Spleen (tissue), 11 donors: ENCODE measurements at regions not wholly inside any gene's neighbourhood (a gene's known extent, or its start where the extent isn't known, plus 50 kb on each side); places are given as distances from the start of the nearest gene placed in this dataset.
A peak's percentile ranks its signal among the peaks of the same experiment; 100 is the strongest.

Experiments
- DNase-seq: peaks from one replicate; pipeline ENCODE4 v3.0.0-alpha.2; 2020
- H3K27ac ChIP-seq, 8 donors: fragments of 200-600 bp; sonication (generic) in 7 of 8; 1 replicate in 4 of 8; 2 replicates in 4 of 8; pipeline versions ENCODE4 v1.5.0 to v1.8.0; 2016 to 2021; ENCODE audit warnings: inconsistent platforms in 4 of 8, mild to moderate bottlenecking in 4 of 8, moderate library complexity in 1 of 8
- H3K27me3 ChIP-seq, 7 donors: fragments of 200-600 bp; sonication (generic) in 6 of 7; replicated peaks in 1 of 7; 1 replicate in 4 of 7; 2 replicates in 3 of 7; pipeline versions ENCODE4 v1.5.0 to v1.8.0; 2016 to 2021; ENCODE audit warnings: inconsistent platforms in 3 of 7, mild to moderate bottlenecking in 1 of 7
- H3K36me3 ChIP-seq, 6 donors: fragments of 200-600 bp; sonication (generic) in 5 of 6; 1 replicate in 4 of 6; 2 replicates in 2 of 6; pipeline versions ENCODE4 v1.5.0 to v1.8.0; 2016 to 2021; ENCODE audit warnings: inconsistent platforms in 2 of 6
- H3K4me1 ChIP-seq, 6 donors: fragments of 200-600 bp; sonication (generic) in 5 of 6; 1 replicate in 3 of 6; 2 replicates in 3 of 6; pipeline versions ENCODE4 v1.5.0 to v1.8.0; 2016 to 2021; ENCODE audit warnings: inconsistent platforms in 3 of 6
- H3K4me3 ChIP-seq, 8 donors: fragments of 200-600 bp; sonication (generic) in 7 of 8; 1 replicate in 4 of 8; 2 replicates in 4 of 8; pipeline versions ENCODE4 v1.5.0 to v1.8.0; 2016 to 2021; ENCODE audit warnings: inconsistent platforms in 4 of 8, mild to moderate bottlenecking in 4 of 8, moderate library complexity in 2 of 8
- H3K9me3 ChIP-seq, 8 donors: fragments of 200-600 bp; sonication (generic) in 7 of 8; 1 replicate in 4 of 8; 2 replicates in 4 of 8; pipeline versions ENCODE4 v1.5.0 to v1.8.0; 2016 to 2021; ENCODE audit warnings: inconsistent platforms in 4 of 8
- CTCF ChIP-seq, 11 experiments: fragments of 200-600 bp in 7 of 11; fragments of 450-650 bp in 4 of 11; sonication (generic) in 4 of 11; IDR thresholded peaks in 8 of 11; conservative IDR thresholded peaks in 3 of 11; 1 replicate in 7 of 11; 2 replicates in 4 of 11; pipeline versions ENCODE4 v1.4.0 to v1.8.0; 2016 to 2021; ENCODE audit warnings: antibody characterized with exemption in 11 of 11, inconsistent platforms in 4 of 11, mild to moderate bottlenecking in 1 of 11
- POLR2A ChIP-seq, 3 donors: fragments of 450-650 bp; IDR thresholded peaks; one replicate each; pipeline ENCODE4 v1.5.1; 2017; ENCODE audit warnings: antibody characterized with exemption in 3 of 3, mild to moderate bottlenecking in 1 of 3
- POLR2AphosphoS5 ChIP-seq, 3 donors: sonication (generic); formaldehyde crosslinking; IDR thresholded peaks; one replicate each; pipeline ENCODE4 v1.5.1; 2017; ENCODE audit warnings: antibody characterized with exemption in 3 of 3
- WGBS, 5 donors: extraction: QIAGEN DNeasy Blood & Tissue Kit in 3 of 5; methylation state at CpG; one replicate each; pipeline versions ENCODE4 v1.1.5 to v1.1.7; 2013 to 2018; 5-methylcytosine and 5-hydroxymethylcytosine counted together
- intact Hi-C: fragments of 100-400 bp; cut with DNase I; formaldehyde crosslinking; loops from one replicate; pipeline ENCODE4 v1.15.0; 2023; ENCODE audit warnings: low total_unique reads
- donor health status: healthy with polysubstance abuse.
- donor health status: DM: no; HTN: no; CAD: no; lungs with moderate emphysema.
- donor health status: DM: no; HTN: no; CAD: no.
- donor health status: Bipolar disorder and iron deficiency.
- donor health status: healthy.
- donor health status: DM: no; HTN: no; CAD: no.
- donor health status: DM: yes; HTN: yes; CAD: no.

- intact Hi-C loops = no loop called here
- DNase-seq = peak; percentile 81
- Histone ChIP-seq H3K36me3 (no peaks in the 10 kb centered on the region), H3K9me3 (no peaks in the 10 kb centered on the region), H3K27me3 (no peaks in the 10 kb centered on the region), H3K4me1 (no peaks in the 10 kb centered on the region), H3K4me3 (no peak overlapping the region), H3K27ac (peak overlapping the region in 5 of 8 donors; percentile 8 to 56 (median 51))
- TF ChIP-seq POLR2AphosphoS5 (IDR thresholded peaks at IDR 0.05) (peak in 1 of 3 donors; percentile 51), CTCF (IDR thresholded peaks at IDR 0.05 in 8 of 11, conservative IDR thresholded peaks at IDR 0.05 in 3 of 11) (no peak), POLR2A (IDR thresholded peaks at IDR 0.05) (no peak)
- 74 to 88% (median 76%) methylated on average over 8 of the region's 8 CpGs for WGBS, 5 donors
Observed at GRCh38 chr20:51914758-51915157, 112.4 kb upstream of the SALL4 start.

- H3K27me3 ChIP-seq = peaks cover 0 to under 1% (median 0%) of the 10 kb centered on the region in 7 donors
- intact Hi-C loops = no loop called here
- no peak overlapping the region for H3K4me3 ChIP-seq
- DNase-seq = no peak
- WGBS, 5 donors = 63 to 80% (median 75%) methylated on average over 7 of the region's 7 CpGs
- no peak for TF ChIP-seq POLR2AphosphoS5 (IDR thresholded peaks at IDR 0.05)
- no peak for TF ChIP-seq CTCF (IDR thresholded peaks at IDR 0.05 in 8 of 11, conservative IDR thresholded peaks at IDR 0.05 in 3 of 11)
- no peak for TF ChIP-seq POLR2A (IDR thresholded peaks at IDR 0.05)
- H3K27ac ChIP-seq = no peak overlapping the region
- no peaks in the 10 kb centered on the region for H3K36me3 ChIP-seq
- no peaks in the 10 kb centered on the region for H3K9me3 ChIP-seq
- H3K4me1 ChIP-seq = no peaks in the 10 kb centered on the region
Observed at GRCh38 chr20:51910321-51911050, 108.2 kb upstream of the SALL4 start.

GRCh38 chr20:51906679-51907078 lies 104.4 kb upstream of the SALL4 start:
- no peaks in the 10 kb centered on the region for H3K36me3 ChIP-seq
- no peaks in the 10 kb centered on the region for H3K9me3 ChIP-seq
- DNase-seq = no peak
- TF ChIP-seq CTCF (IDR thresholded peaks at IDR 0.05 in 8 of 11, conservative IDR thresholded peaks at IDR 0.05 in 3 of 11) (no peak), POLR2A (IDR thresholded peaks at IDR 0.05) (no peak), POLR2AphosphoS5 (IDR thresholded peaks at IDR 0.05) (no peak)
- intact Hi-C loops = no loop called here
- WGBS, 5 donors = 45 to 67% (median 63%) methylated on average over 1 of the region's 1 CpG
- peaks cover 0 to 3% (median 0%) of the 10 kb centered on the region in 7 donors for H3K27me3 ChIP-seq
- H3K4me1 ChIP-seq = no peaks in the 10 kb centered on the region
- H3K4me3 ChIP-seq = no peak overlapping the region
- peak overlapping the region in 1 of 8 donors; percentile 48 for H3K27ac ChIP-seq

GRCh38 chr20:51906049-51906448 lies 103.7 kb upstream of the SALL4 start:
- 84 to 96% (median 87%) methylated on average over 6 of the region's 6 CpGs for WGBS, 5 donors
- intact Hi-C loops = no loop called here

More at GRCh38 chr20:51906049-51906448, 103.7 kb upstream of the SALL4 start:
- TF ChIP-seq CTCF (IDR thresholded peaks at IDR 0.05 in 8 of 11, conservative IDR thresholded peaks at IDR 0.05 in 3 of 11) (no peak), POLR2A (IDR thresholded peaks at IDR 0.05) (no peak), POLR2AphosphoS5 (IDR thresholded peaks at IDR 0.05) (no peak)
- no peak overlapping the region for H3K4me3 ChIP-seq
- no peaks in the 10 kb centered on the region for H3K4me1 ChIP-seq
- no peak for DNase-seq
- no peaks in the 10 kb centered on the region for H3K9me3 ChIP-seq
- H3K27me3 ChIP-seq = peaks cover 0 to 3% (median 0%) of the 10 kb centered on the region in 7 donors
- no peak overlapping the region for H3K27ac ChIP-seq
- H3K36me3 ChIP-seq = no peaks in the 10 kb centered on the region
